ENCODE measurements at regions not wholly inside any gene's neighbourhood (a gene's known extent, or its start where the extent isn't known, plus 50 kb on each side); places are given as distances from the start of the nearest gene placed in this dataset.
"Not testable (repeated sequence)": the region's sequence is repeated elsewhere in the genome, so short reads cannot be mapped to it uniquely, and the experiment has no call there.

- Mint-ChIP-seq H3K9me3 (no peaks in the 10 kb centered on the region), H3K27ac (no peak overlapping the region), H3K4me1 (ENCODE audit: low read depth) (peaks cover 19% of the 10 kb centered on the region; the same call in 1 of the 2 replicates), H3K27me3 (ENCODE audit: insufficient read depth) (peaks cover 2% of the 10 kb centered on the region; the same call in 1 of the 2 replicates), H3K4me3 (no peak overlapping the region), H3K36me3 (ENCODE audit: low read depth) (no peaks in the 10 kb centered on the region)
- no peak for TF ChIP-seq CTCF (IDR thresholded peaks at IDR 0.05)
- DNase-seq = no peak
Measured at GRCh38 chr11:23606191-23606590, 745.9 kb upstream of the CCDC179 start.

- H3K27ac Mint-ChIP-seq = no peak overlapping the region
- H3K4me3 Mint-ChIP-seq = no peak overlapping the region
- H3K9me3 Mint-ChIP-seq = no peaks in the 10 kb centered on the region; the same call in 1 of the 2 replicates
- no peak for TF ChIP-seq CTCF (IDR thresholded peaks at IDR 0.05)
- no peaks in the 10 kb centered on the region for H3K36me3 Mint-ChIP-seq (ENCODE audit: low read depth)
- H3K4me1 Mint-ChIP-seq (ENCODE audit: low read depth) = peaks cover 9% of the 10 kb centered on the region; the same call in 1 of the 2 replicates
- peaks cover 1% of the 10 kb centered on the region for H3K27me3 Mint-ChIP-seq (ENCODE audit: insufficient read depth)
- DNase-seq = no peak
Measured at GRCh38 chr11:23611726-23612125, 751.5 kb upstream of the CCDC179 start.

- Mint-ChIP-seq H3K27me3 (ENCODE audit: insufficient read depth) (no peaks in the 10 kb centered on the region), H3K4me1 (ENCODE audit: low read depth) (peaks cover 18% of the 10 kb centered on the region; the same call in 1 of the 2 replicates), H3K27ac (no peak overlapping the region), H3K36me3 (ENCODE audit: low read depth) (no peaks in the 10 kb centered on the region), H3K4me3 (no peak overlapping the region), H3K9me3 (no peaks in the 10 kb centered on the region)
- no peak for TF ChIP-seq CTCF (IDR thresholded peaks at IDR 0.05)
- no peak for DNase-seq
Measured at GRCh38 chr11:23620617-23621016, 760.3 kb upstream of the CCDC179 start.

- Mint-ChIP-seq H3K27ac (no peak overlapping the region), H3K4me1 (ENCODE audit: low read depth) (peaks cover 5% of the 10 kb centered on the region; the same call in 1 of the 2 replicates), H3K27me3 (ENCODE audit: insufficient read depth) (no peaks in the 10 kb centered on the region), H3K4me3 (no peak overlapping the region), H3K36me3 (ENCODE audit: low read depth) (no peaks in the 10 kb centered on the region), H3K9me3 (no peaks in the 10 kb centered on the region; the same call in 1 of the 2 replicates)
- no peak for DNase-seq
- no peak for TF ChIP-seq CTCF (IDR thresholded peaks at IDR 0.05)
Measured at GRCh38 chr11:23632293-23632692, 772.0 kb upstream of the CCDC179 start.

- H3K4me1 Mint-ChIP-seq (ENCODE audit: low read depth) = no peaks in the 10 kb centered on the region
- no peak for TF ChIP-seq CTCF (IDR thresholded peaks at IDR 0.05)
- peaks cover 15% of the 10 kb centered on the region for H3K9me3 Mint-ChIP-seq
- H3K27ac Mint-ChIP-seq = no peak overlapping the region
- DNase-seq = no peak
- peaks cover 10% of the 10 kb centered on the region; the same call in 1 of the 2 replicates for H3K36me3 Mint-ChIP-seq (ENCODE audit: low read depth)
- no peaks in the 10 kb centered on the region for H3K27me3 Mint-ChIP-seq (ENCODE audit: insufficient read depth)
- H3K4me3 Mint-ChIP-seq = no peak overlapping the region
Measured at GRCh38 chr11:23644443-23644842, 784.2 kb upstream of the CCDC179 start.

GRCh38 chr11:23652336-23652735 lies 792.1 kb upstream of the CCDC179 start:
- peaks cover 19% of the 10 kb centered on the region; the same call in 1 of the 2 replicates for H3K9me3 Mint-ChIP-seq
- DNase-seq; H3K4me3 Mint-ChIP-seq; H3K27ac Mint-ChIP-seq; H3K36me3 Mint-ChIP-seq (ENCODE audit: low read depth); H3K4me1 Mint-ChIP-seq (ENCODE audit: low read depth); H3K27me3 Mint-ChIP-seq (ENCODE audit: insufficient read depth): not testable (repeated sequence)

Data from HFFc6 (cell line).